HEK293 (cell line): ENCODE measurements at regions not wholly inside any gene's neighbourhood (a gene's known extent, or its start where the extent isn't known, plus 50 kb on each side); places are given as distances from the start of the nearest gene placed in this dataset.

Experiments
- CTCF ChIA-PET: fragments of 350-600 bp; formaldehyde crosslinking; extraction: SDS; loops from one replicate; lab custom pipeline; 2021; ENCODE audit warnings: antibody characterized with exemption; lab: Yijun Ruan, JAX
- POLR2A ChIA-PET: fragments of 300-600 bp; formaldehyde crosslinking; extraction: SDS; loops from one replicate; lab custom pipeline; 2020; ENCODE audit warnings: antibody characterized with exemption, inconsistent platforms; lab: Yijun Ruan, JAX
- H3K27ac ChIP-seq: fragments of 200-500 bp; sonication (Bioruptor generic); 2 replicates; pipeline ENCODE4 v1.5.1; 2014; ENCODE audit warnings: low read depth, low read length, control low read depth, inconsistent platforms; ENCODE audit errors: extremely low read depth
- H3K36me3 ChIP-seq, 2 experiments: fragments of 200-500 bp in 1 of 2; sonication (Bioruptor generic) in 1 of 2; 1 replicate in 1 of 2; 2 replicates in 1 of 2; pipeline ENCODE4 v1.5.1; 2014 to 2017; ENCODE audit warnings: inconsistent platforms in 2 of 2, low read length in 2 of 2; ENCODE audit not compliant: control insufficient read depth in 2 of 2, insufficient read depth in 1 of 2
- H3K4me1 ChIP-seq: fragments of 200-500 bp; sonication (Bioruptor generic); 2 replicates; pipeline ENCODE4 v1.5.1; 2014; ENCODE audit warnings: mild to moderate bottlenecking, low read length, inconsistent platforms; ENCODE audit not compliant: control insufficient read depth, insufficient read depth
- H3K4me3 ChIP-seq: 2 replicates; pipeline ENCODE4 v1.5.1; 2011; ENCODE audit warnings: low read depth, mild to moderate bottlenecking, control low read depth, low read length, moderate library complexity
- H3K9me3 ChIP-seq: fragments of 200-500 bp; sonication (Bioruptor generic); 2 replicates; pipeline ENCODE4 v1.5.1; 2014; ENCODE audit warnings: low read depth, low read length, inconsistent platforms; ENCODE audit not compliant: control insufficient read depth, insufficient read depth
- BCL11B ChIP-seq: fragments of 450-650 bp; formaldehyde crosslinking; IDR thresholded peaks from 2 replicates; pipeline ENCODE4 v1.5.1; 2016; ENCODE audit warnings: low read depth, missing biosample characterization, missing genetic modification characterization
- GLI2 ChIP-seq: fragments of 450-650 bp; formaldehyde crosslinking; IDR thresholded peaks from 2 replicates; pipeline ENCODE4; 2017; ENCODE audit warnings: missing biosample characterization, missing genetic modification characterization, low read depth, borderline replicate concordance
- KLF10 ChIP-seq: fragments of 450-650 bp; IDR thresholded peaks from 2 replicates; pipeline ENCODE4 v1.5.1; 2018; ENCODE audit warnings: missing biosample characterization, mild to moderate bottlenecking, missing genetic modification characterization
- PATZ1 ChIP-seq: fragments of 450-650 bp; formaldehyde crosslinking; IDR thresholded peaks from 2 replicates; pipeline ENCODE4 v1.5.1; 2016; ENCODE audit warnings: missing biosample characterization, missing genetic modification characterization
- RBAK ChIP-seq: fragments of 450-650 bp; formaldehyde crosslinking; IDR thresholded peaks from 2 replicates; pipeline ENCODE4 v1.5.1; 2016; ENCODE audit warnings: missing biosample characterization, missing genetic modification characterization
- SETDB1 ChIP-seq: IDR thresholded peaks from one replicate; pipeline ENCODE4 v1.6.1; 2017; ENCODE audit warnings: mild to moderate bottlenecking, low read length, moderate library complexity, mixed read lengths; ENCODE audit not compliant: insufficient read length
- ZBTB11 ChIP-seq: fragments of 450-650 bp; formaldehyde crosslinking; conservative IDR thresholded peaks from 2 replicates; pipeline ENCODE4 v1.5.1; 2016; ENCODE audit warnings: low read depth, missing biosample characterization, missing genetic modification characterization
- ZBTB20 ChIP-seq: fragments of 450-650 bp; formaldehyde crosslinking; IDR thresholded peaks from 2 replicates; pipeline ENCODE4 v1.5.1; 2016; ENCODE audit warnings: missing biosample characterization, missing genetic modification characterization
- ZEB2 ChIP-seq: fragments of 450-650 bp; formaldehyde crosslinking; IDR thresholded peaks from 2 replicates; pipeline ENCODE4 v1.5.1; 2016; ENCODE audit warnings: missing biosample characterization, missing genetic modification characterization
- ZNF138 ChIP-seq: fragments of 450-650 bp; formaldehyde crosslinking; IDR thresholded peaks from 2 replicates; pipeline ENCODE4 v1.5.1; 2016; ENCODE audit warnings: missing biosample characterization, missing genetic modification characterization, borderline replicate concordance
- ZNF155 ChIP-seq: fragments of 450-650 bp; formaldehyde crosslinking; IDR thresholded peaks from 2 replicates; pipeline ENCODE4 v1.5.1; 2016; ENCODE audit warnings: missing biosample characterization, missing genetic modification characterization
- ZNF169 ChIP-seq: fragments of 450-650 bp; formaldehyde crosslinking; IDR thresholded peaks from 2 replicates; pipeline ENCODE4 v1.5.1; 2016; ENCODE audit warnings: missing biosample characterization, missing genetic modification characterization
- ZNF202 ChIP-seq: fragments of 450-650 bp; formaldehyde crosslinking; IDR thresholded peaks from 2 replicates; pipeline ENCODE4 v1.5.1; 2016; ENCODE audit warnings: missing biosample characterization, missing genetic modification characterization, borderline replicate concordance
- ZNF248 ChIP-seq: fragments of 450-650 bp; formaldehyde crosslinking; IDR thresholded peaks from 2 replicates; pipeline ENCODE4 v1.5.1; 2017; ENCODE audit warnings: missing biosample characterization, missing genetic modification characterization
- ZNF350 ChIP-seq: fragments of 450-650 bp; formaldehyde crosslinking; IDR thresholded peaks from 2 replicates; pipeline ENCODE4 v1.5.0; 2017; ENCODE audit warnings: missing biosample characterization, mild to moderate bottlenecking, missing genetic modification characterization
- ZNF354C ChIP-seq: fragments of 450-650 bp; formaldehyde crosslinking; IDR thresholded peaks from 2 replicates; pipeline ENCODE4 v1.5.1; 2016; ENCODE audit warnings: missing biosample characterization, missing genetic modification characterization, low read depth, borderline replicate concordance
- ZNF677 ChIP-seq: fragments of 450-650 bp; IDR thresholded peaks from 2 replicates; pipeline ENCODE4 v1.5.0; 2018; ENCODE audit warnings: missing biosample characterization, mild to moderate bottlenecking, missing genetic modification characterization, moderate library complexity
- ZNF707 ChIP-seq: fragments of 450-650 bp; formaldehyde crosslinking; IDR thresholded peaks from 2 replicates; pipeline ENCODE4 v1.5.1; 2016; ENCODE audit warnings: missing biosample characterization, missing genetic modification characterization
- ZNF777 ChIP-seq: fragments of 450-650 bp; formaldehyde crosslinking; IDR thresholded peaks from 2 replicates; pipeline ENCODE4 v1.5.1; 2017; ENCODE audit warnings: missing biosample characterization, missing genetic modification characterization, borderline replicate concordance
- ZNF837 ChIP-seq: fragments of 450-650 bp; formaldehyde crosslinking; IDR thresholded peaks from 2 replicates; pipeline ENCODE4 v1.5.1; 2016; ENCODE audit warnings: missing biosample characterization, missing genetic modification characterization

GRCh38 chr1:91575909-91576519, 75.4 kb downstream of the CDC7 start:
- ChIA-PET POLR2A (interaction anchor here (0.5 kb wide), 1 partner anchor 40 kb away, joined by 3 read pairs; no protein-coding TSS in a partner anchor), CTCF (interaction anchor here (0.6 kb wide), 2 partner anchors 160 to 239 kb away, joined by 3 to 4 read pairs; no protein-coding TSS in a partner anchor)
- TF ChIP-seq ZEB2 (tag by site-specific recombination): no peak
- TF ChIP-seq ZNF350 (tag by site-specific recombination): no peak
- no peak for TF ChIP-seq ZNF354C (tag by site-specific recombination)
- no peak for TF ChIP-seq ZNF707 (tag by site-specific recombination)
- no peak for TF ChIP-seq ZNF777 (tag by site-specific recombination)
- TF ChIP-seq RBAK (tag by site-specific recombination): no peak
- TF ChIP-seq ZNF202 (tag by site-specific recombination): no peak
- no peak for TF ChIP-seq BCL11B (tag by site-specific recombination)
- TF ChIP-seq SETDB1: no peak
- no peak for TF ChIP-seq ZNF155
- TF ChIP-seq ZBTB11 (tag by site-specific recombination): no peak
- TF ChIP-seq KLF10 (tag by site-specific recombination): no peak
- no peak for TF ChIP-seq ZNF169 (tag by site-specific recombination)
- no peak for TF ChIP-seq PATZ1
- TF ChIP-seq GLI2 (tag by site-specific recombination): no peak
- no peak for TF ChIP-seq ZNF677
- TF ChIP-seq ZBTB20 (tag by site-specific recombination): no peak
- no peak for TF ChIP-seq ZNF248 (tag by site-specific recombination)
- no peak for TF ChIP-seq ZNF138 (tag by site-specific recombination)
- no peak for TF ChIP-seq ZNF837 (tag by site-specific recombination)
- Histone ChIP-seq H3K27ac (no peak overlapping the region), H3K36me3 (no peaks in the 10 kb centered on the region), H3K9me3 (no peaks in the 10 kb centered on the region), H3K4me3 (no peak overlapping the region), H3K4me1 (peaks cover 4% of the 10 kb centered on the region; the same call in 1 of the 2 replicates)
